PC-3 (cell line): ENCODE measurements at regions not wholly inside any gene's neighbourhood (a gene's known extent, or its start where the extent isn't known, plus 50 kb on each side); places are given as distances from the start of the nearest gene placed in this dataset.

Source experiments
- ATAC-seq: fragments of 200-7000 bp; cut with Tn5 transposase; 2 replicates; pipeline ENCODE4 v1.9.1; 2020; ENCODE audit warnings: mild to moderate bottlenecking, moderate library complexity
- BruUV-seq: library from RNA; stranded (reverse); fragments of 400-500 nt; replicated peaks from 2 replicates; lab custom pipeline; 2021; lab: Mats Ljungman, UMichigan
- CTCF ChIA-PET: fragments of 300-600 bp; sonication (Branson Sonifier 250); formaldehyde crosslinking; loops from one replicate; lab custom pipeline; 2022; ENCODE audit warnings: antibody characterized with exemption; lab: Charles Lee
- POLR2A ChIA-PET: fragments of 300-600 bp; sonication (Branson Sonifier 250); formaldehyde crosslinking; loops from one replicate; lab custom pipeline; 2022; ENCODE audit warnings: antibody characterized with exemption; ENCODE audit not compliant: unreplicated experiment; lab: Charles Lee
- DNase-seq: peaks from one replicate; pipeline ENCODE4 v3.0.0-alpha.2; 2015
- H2AFZ ChIP-seq: fragments of 300-600 bp; sonication (generic); 2 replicates; pipeline ENCODE4 v1.6.0; 2016; ENCODE audit warnings: antibody characterized with exemption, low read length
- H3F3A ChIP-seq: fragments of 300-600 bp; sonication (generic); one replicate; pipeline ENCODE4 v1.6.0; 2017; ENCODE audit warnings: antibody characterized with exemption, low read length, control low read depth, mild to moderate bottlenecking; ENCODE audit not compliant: unreplicated experiment
- H3K27ac ChIP-seq: fragments of 300-600 bp; sonication (generic); 2 replicates; pipeline ENCODE4 v1.5.1; 2016; ENCODE audit warnings: mild to moderate bottlenecking, low read length
- H3K27me3 ChIP-seq: fragments of 300-600 bp; sonication (generic); 2 replicates; pipeline ENCODE4 v1.6.1; 2016; ENCODE audit warnings: low read length, mixed read lengths
- H3K36me3 ChIP-seq: fragments of 300-600 bp; sonication (generic); 2 replicates; pipeline ENCODE4 v1.6.1; 2016; ENCODE audit warnings: low read depth, mixed run types, low read length, mixed read lengths
- H3K4me1 ChIP-seq: fragments of 300-600 bp; sonication (generic); 2 replicates; pipeline ENCODE4 v1.5.1; 2016; ENCODE audit warnings: low read length; ENCODE audit not compliant: insufficient read depth
- H3K4me2 ChIP-seq: fragments of 300-600 bp; sonication (generic); 2 replicates; pipeline ENCODE4 v1.6.0; 2016; ENCODE audit warnings: low read length
- H3K4me3 ChIP-seq: fragments of 300-600 bp; sonication (generic); 2 replicates; pipeline ENCODE4 v1.5.1; 2016; ENCODE audit warnings: mild to moderate bottlenecking, low read length, mixed read lengths
- H3K79me2 ChIP-seq: fragments of 300-600 bp; sonication (generic); 2 replicates; pipeline ENCODE4 v1.6.1; 2017; ENCODE audit warnings: low read length, mixed read lengths
- H3K9ac ChIP-seq: fragments of 300-600 bp; sonication (generic); 2 replicates; pipeline ENCODE4 v1.6.0; 2016; ENCODE audit warnings: mild to moderate bottlenecking, low read length
- H3K9me2 ChIP-seq: fragments of 300-600 bp; sonication (generic); replicated peaks from 2 replicates; pipeline ENCODE4 v1.6.1; 2016; ENCODE audit warnings: mixed run types, low read length, mixed read lengths
- H3K9me3 ChIP-seq: fragments of 300-600 bp; sonication (generic); 2 replicates; pipeline ENCODE4 v1.6.1; 2016; ENCODE audit warnings: low read length, mixed read lengths
- H4K20me1 ChIP-seq: fragments of 300-600 bp; sonication (generic); 2 replicates; pipeline ENCODE4 v1.6.1; 2016; ENCODE audit warnings: low read length, mixed read lengths
- CTCF ChIP-seq: fragments of 300-600 bp; sonication (generic); conservative IDR thresholded peaks from 2 replicates; pipeline ENCODE4 v1.5.1; 2017; ENCODE audit warnings: antibody characterized with exemption, low read depth, mild to moderate bottlenecking, low read length
- EZH2 ChIP-seq: fragments of 300-600 bp; sonication (generic); IDR thresholded peaks from one replicate; pipeline ENCODE4 v1.6.1; 2017; ENCODE audit warnings: antibody characterized with exemption, mild to moderate bottlenecking, low read length; ENCODE audit not compliant: unreplicated experiment
- EZH2phosphoT487 ChIP-seq: fragments of 300-600 bp; sonication (generic); IDR thresholded peaks from 2 replicates; pipeline ENCODE4 v1.6.1; 2018; ENCODE audit warnings: mild to moderate bottlenecking, antibody characterized with exemption, low read length, borderline replicate concordance
- intact Hi-C: fragments of 100-400 bp; cut with micrococcal nuclease; formaldehyde crosslinking; loops from 2 replicates; pipeline ENCODE4 v1.9.0; 2023

GRCh38 chr3:25090698-25091453 lies 337.2 kb upstream of the RARB start:
- Histone ChIP-seq H3K27me3 (peaks cover 31% of the 10 kb centered on the region), H3K9ac (no peak overlapping the region), H2AFZ (no peak overlapping the region), H3F3A (no peaks in the 10 kb centered on the region), H3K27ac (no peak overlapping the region), H4K20me1 (no peaks in the 10 kb centered on the region), H3K4me2 (no peak overlapping the region), H3K9me3 (no peaks in the 10 kb centered on the region), H3K79me2 (no peaks in the 10 kb centered on the region), H3K9me2 (no peaks in the 10 kb centered on the region), H3K36me3 (no peaks in the 10 kb centered on the region), H3K4me1 (no peaks in the 10 kb centered on the region), H3K4me3 (no peak overlapping the region)
- intact Hi-C loops: no loop called here
- ATAC-seq: no peak
- no peak for DNase-seq
- TF ChIP-seq CTCF: no peak
- TF ChIP-seq EZH2phosphoT487: no peak
- no peak for TF ChIP-seq EZH2
- ChIA-PET POLR2A (no interaction called here), CTCF (no interaction called here)
- BruUV-seq: no TSS peak

- DNase-seq: no peak
- Histone ChIP-seq H4K20me1 (no peaks in the 10 kb centered on the region), H3F3A (no peaks in the 10 kb centered on the region), H3K27me3 (peaks cover 31% of the 10 kb centered on the region), H3K9ac (no peak overlapping the region), H3K79me2 (no peaks in the 10 kb centered on the region), H3K27ac (no peak overlapping the region), H3K9me3 (no peaks in the 10 kb centered on the region), H2AFZ (no peak overlapping the region), H3K9me2 (no peaks in the 10 kb centered on the region), H3K4me1 (no peaks in the 10 kb centered on the region), H3K36me3 (no peaks in the 10 kb centered on the region), H3K4me3 (no peak overlapping the region), H3K4me2 (no peak overlapping the region)
- ChIA-PET POLR2A (no interaction called here), CTCF (no interaction called here)
- no TSS peak for BruUV-seq
- TF ChIP-seq EZH2 (no peak), EZH2phosphoT487 (no peak), CTCF (no peak)
- no peak for ATAC-seq
- intact Hi-C loops: no loop called here
Observed at GRCh38 chr3:25091934-25092333, 336.1 kb upstream of the RARB start.

GRCh38 chr3:25094932-25095685 lies 333.0 kb upstream of the RARB start:
- no peaks in the 10 kb centered on the region for H3K4me1 ChIP-seq
- H4K20me1 ChIP-seq: no peaks in the 10 kb centered on the region
- ATAC-seq: no peak
- no TSS peak for BruUV-seq
- H3K79me2 ChIP-seq: no peaks in the 10 kb centered on the region
- no peak overlapping the region for H3K9ac ChIP-seq
- no peak overlapping the region for H3K4me2 ChIP-seq
- TF ChIP-seq EZH2 (no peak), CTCF (no peak), EZH2phosphoT487 (no peak)
- no peak overlapping the region for H3K27ac ChIP-seq
- ChIA-PET POLR2A (no interaction called here), CTCF (no interaction called here)
- no peak overlapping the region for H2AFZ ChIP-seq
- no peaks in the 10 kb centered on the region for H3K9me2 ChIP-seq
- no peaks in the 10 kb centered on the region for H3F3A ChIP-seq
- no peak for DNase-seq
- intact Hi-C loops: no loop called here
- H3K9me3 ChIP-seq: no peaks in the 10 kb centered on the region
- H3K4me3 ChIP-seq: no peak overlapping the region
- peaks cover 43% of the 10 kb centered on the region for H3K27me3 ChIP-seq
- no peaks in the 10 kb centered on the region for H3K36me3 ChIP-seq
